SK-N-SH treated with all-trans-retinoic acid at 6 μM for 48 hours (cell line): ENCODE measurements at regions not wholly inside any gene's neighbourhood (a gene's known extent, or its start where the extent isn't known, plus 50 kb on each side); places are given as distances from the start of the nearest gene placed in this dataset.

Experiments
- BACH2 ChIP-seq: fragments of 250-450 bp; sonication (Bioruptor Pico); IDR thresholded peaks from 2 replicates; pipeline ENCODE4 v1.9.0; 2021; ENCODE audit warnings: mild to moderate bottlenecking, borderline replicate concordance
- CREB5 ChIP-seq: fragments of 250-450 bp; sonication (Bioruptor Pico); IDR thresholded peaks from 2 replicates; pipeline ENCODE4 v1.5.1; 2020; ENCODE audit warnings: low read depth, mild to moderate bottlenecking, moderate library complexity
- ESRRG ChIP-seq: fragments of 250-450 bp; sonication (Bioruptor Pico); IDR thresholded peaks from 2 replicates; pipeline ENCODE4 v1.6.1; 2021; ENCODE audit warnings: mild to moderate bottlenecking
- TCF4 ChIP-seq: fragments of 250-450 bp; sonication (Bioruptor Pico); IDR thresholded peaks from 2 replicates; pipeline ENCODE4 v1.8.0; 2021; ENCODE audit warnings: mild to moderate bottlenecking, moderate library complexity, borderline replicate concordance
- ZFP3 ChIP-seq: fragments of 250-450 bp; sonication (Bioruptor Pico); IDR thresholded peaks from 2 replicates; pipeline ENCODE4 v1.5.0; 2020; ENCODE audit warnings: mild to moderate bottlenecking, moderate library complexity
- ZFP30 ChIP-seq: fragments of 450-650 bp; formaldehyde crosslinking; IDR thresholded peaks from 2 replicates; pipeline ENCODE4 v1.5.0; 2022; ENCODE audit warnings: mild to moderate bottlenecking, moderate library complexity

- TF ChIP-seq ZFP30 (CRISPR knock-in tag) (no peak), BACH2 (CRISPR knock-in tag) (no peak), ZFP3 (CRISPR knock-in tag) (no peak), ESRRG (CRISPR knock-in tag) (no peak), TCF4 (no peak), CREB5 (CRISPR knock-in tag) (no peak)
These were observed 398.8 kb upstream of the IGFBP3 start for GRCh38 chr7:46319841-46320240.
